ENCODE measurements at regions not wholly inside any gene's neighbourhood (a gene's known extent, or its start where the extent isn't known, plus 50 kb on each side); places are given as distances from the start of the nearest gene placed in this dataset.

GRCh38 chr17:73972901-73973300 lies 230.6 kb upstream of the RPL38 start:
- DNase-seq (ENCODE audit: insufficient read length, low spot score) (no peak), FAIRE-seq (no peak)
- TF ChIP-seq POLR2A (IDR thresholded peaks at IDR 0.05; ENCODE audit: low read depth, low read length): no peak

GRCh38 chr17:73973586-73974409 lies 229.7 kb upstream of the RPL38 start:
- no peak for DNase-seq (ENCODE audit: insufficient read length, low spot score)
- no peak for FAIRE-seq
- no peak for TF ChIP-seq POLR2A (IDR thresholded peaks at IDR 0.05; ENCODE audit: low read depth, low read length)

GRCh38 chr17:73974536-73974935 lies 228.9 kb upstream of the RPL38 start:
- TF ChIP-seq POLR2A (IDR thresholded peaks at IDR 0.05; ENCODE audit: low read depth, low read length): no peak
- DNase-seq (ENCODE audit: insufficient read length, low spot score) (no peak), FAIRE-seq (no peak)

- no peak for TF ChIP-seq POLR2A (IDR thresholded peaks at IDR 0.05; ENCODE audit: low read depth, low read length)
- DNase-seq (ENCODE audit: insufficient read length, low spot score) (no peak), FAIRE-seq (no peak)
Observed at GRCh38 chr17:73976147-73976546, 227.3 kb upstream of the RPL38 start.

- TF ChIP-seq POLR2A (IDR thresholded peaks at IDR 0.05; ENCODE audit: low read depth, low read length): no peak
- DNase-seq (ENCODE audit: insufficient read length, low spot score): no peak
- no peak for FAIRE-seq
Observed at GRCh38 chr17:73976676-73977521, 226.6 kb upstream of the RPL38 start.

GRCh38 chr17:73980517-73980916 lies 223.0 kb upstream of the RPL38 start:
- no peak for FAIRE-seq
- no peak for DNase-seq (ENCODE audit: insufficient read length, low spot score)
- TF ChIP-seq POLR2A (IDR thresholded peaks at IDR 0.05; ENCODE audit: low read depth, low read length): no peak

GRCh38 chr17:73982871-73983270 lies 220.6 kb upstream of the RPL38 start:
- DNase-seq (ENCODE audit: insufficient read length, low spot score) (no peak), FAIRE-seq (no peak)
- no peak for TF ChIP-seq POLR2A (IDR thresholded peaks at IDR 0.05; ENCODE audit: low read depth, low read length)

- DNase-seq (ENCODE audit: insufficient read length, low spot score): no peak
- TF ChIP-seq POLR2A (IDR thresholded peaks at IDR 0.05; ENCODE audit: low read depth, low read length): no peak
- FAIRE-seq: no peak
Observed at GRCh38 chr17:73983621-73984400, 219.7 kb upstream of the RPL38 start.

- no peak for DNase-seq (ENCODE audit: insufficient read length, low spot score)
- no peak for FAIRE-seq
- TF ChIP-seq POLR2A (IDR thresholded peaks at IDR 0.05; ENCODE audit: low read depth, low read length): no peak
Observed at GRCh38 chr17:73984941-73985340, 218.5 kb upstream of the RPL38 start.

GRCh38 chr17:73985466-73986015 lies 217.9 kb upstream of the RPL38 start:
- no peak for FAIRE-seq
- no peak for TF ChIP-seq POLR2A (IDR thresholded peaks at IDR 0.05; ENCODE audit: low read depth, low read length)
- DNase-seq (ENCODE audit: insufficient read length, low spot score): no peak

- FAIRE-seq: no peak
- no peak for TF ChIP-seq POLR2A (IDR thresholded peaks at IDR 0.05; ENCODE audit: low read depth, low read length)
- no peak for DNase-seq (ENCODE audit: insufficient read length, low spot score)
Observed at GRCh38 chr17:73986641-73987177, 216.8 kb upstream of the RPL38 start.

- no peak for TF ChIP-seq POLR2A (IDR thresholded peaks at IDR 0.05; ENCODE audit: low read depth, low read length)
- FAIRE-seq: no peak
- no peak for DNase-seq (ENCODE audit: insufficient read length, low spot score)
Observed at GRCh38 chr17:73987395-73987794, 216.1 kb upstream of the RPL38 start.

- no peak for DNase-seq (ENCODE audit: insufficient read length, low spot score)
- no peak for FAIRE-seq
- TF ChIP-seq POLR2A (IDR thresholded peaks at IDR 0.05; ENCODE audit: low read depth, low read length): no peak
Observed at GRCh38 chr17:73987845-73988509, 215.5 kb upstream of the RPL38 start.
